HG03103 (cell line): ENCODE measurements at regions not wholly inside any gene's neighbourhood (a gene's known extent, or its start where the extent isn't known, plus 50 kb on each side); places are given as distances from the start of the nearest gene placed in this dataset.

Experiments
- ATAC-seq: cut with Tn5 transposase; IDR thresholded peaks from one replicate; pipeline ENCODE4 v1.9.1; 2021; ENCODE audit warnings: low read depth; ENCODE audit not compliant: unreplicated experiment

DNA sequence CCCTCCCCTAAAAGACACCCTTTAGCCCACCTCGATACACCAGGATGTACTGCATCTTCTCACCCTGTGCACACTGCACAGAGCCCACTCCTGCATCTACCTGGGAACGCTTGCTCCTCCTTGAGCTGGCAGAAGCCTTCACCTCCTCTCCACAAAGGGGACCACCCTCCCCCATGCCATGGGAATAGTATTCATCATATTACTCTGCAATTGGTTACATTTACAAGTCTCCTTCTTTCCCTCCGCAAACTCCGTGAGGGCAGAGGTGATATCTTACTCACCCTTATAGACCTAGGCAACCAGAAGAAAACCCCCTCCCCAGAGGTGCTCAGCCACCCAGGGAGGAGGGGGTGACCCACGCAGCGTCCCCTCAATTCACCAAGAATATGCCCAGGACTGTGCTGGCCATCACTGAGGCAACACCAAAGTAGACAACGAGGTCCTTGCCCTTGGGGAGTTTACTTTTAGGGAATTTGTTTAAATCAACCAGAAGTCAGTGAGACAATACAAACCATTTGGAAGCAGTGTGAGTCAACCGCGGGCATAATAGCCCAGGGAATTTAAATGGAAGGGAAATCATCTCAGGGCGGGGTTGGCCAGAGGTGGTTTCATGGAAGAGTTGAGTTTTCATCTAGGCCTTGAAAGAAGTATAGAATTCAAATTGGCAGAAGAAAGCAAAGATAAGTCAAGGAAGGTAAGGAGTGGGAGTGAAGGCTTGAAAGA is 214.5 kb downstream of the BARX2 start:
- no peak for ATAC-seq

DNA sequence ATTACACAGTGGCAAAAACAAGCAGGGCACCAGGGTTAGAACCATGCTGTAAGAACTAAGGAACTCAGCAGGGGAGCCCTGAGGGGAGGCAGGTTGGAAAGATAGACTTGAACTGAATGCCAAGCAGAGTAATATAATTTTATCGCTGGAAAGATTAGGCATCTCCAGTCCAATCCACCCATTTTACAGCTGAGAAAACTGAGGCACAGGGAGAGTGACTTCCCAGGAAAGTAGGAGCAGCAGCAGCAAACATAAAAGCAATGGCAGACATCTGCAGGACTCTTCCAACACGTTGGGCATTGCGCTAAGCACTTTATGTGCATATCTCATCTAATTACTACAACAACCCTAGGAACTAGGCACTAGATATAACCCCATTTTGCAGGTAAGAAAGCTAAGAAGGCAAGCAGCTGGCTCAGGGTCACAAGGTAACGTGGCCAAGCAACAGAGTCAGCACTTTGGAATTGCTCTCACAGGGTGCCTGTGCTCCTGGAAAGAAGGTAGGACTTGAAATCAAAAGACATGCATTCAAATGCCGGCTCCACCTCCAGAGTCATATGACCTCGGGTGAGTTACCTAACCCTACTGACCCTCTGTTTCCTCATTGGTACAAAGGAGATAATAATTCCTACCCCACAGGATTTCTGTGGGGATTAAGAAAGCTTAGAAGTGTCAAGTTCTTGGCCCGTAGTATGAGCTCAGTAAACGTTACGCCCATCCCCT is 215.3 kb downstream of the BARX2 start:
- no peak for ATAC-seq

DNA sequence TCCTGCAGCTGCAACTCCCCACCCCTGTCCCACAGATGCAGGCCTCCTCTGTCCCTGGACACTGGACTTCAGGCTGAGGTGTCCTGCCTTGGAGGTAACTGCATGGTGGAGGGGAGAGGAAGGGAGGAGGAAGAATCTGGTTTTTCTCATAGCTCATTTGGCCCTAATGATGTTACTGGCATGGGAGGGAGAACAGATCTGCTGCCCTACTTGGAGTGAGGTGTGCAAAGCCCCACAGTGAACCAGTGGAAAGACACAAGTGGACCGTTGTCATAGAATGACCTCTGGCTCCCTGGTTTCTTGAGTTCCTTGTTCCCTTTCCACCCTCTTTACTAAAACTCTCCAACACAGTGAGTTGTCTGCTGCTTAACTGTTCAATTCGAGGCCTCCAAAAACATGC is 215.9 kb downstream of the BARX2 start:
- ATAC-seq, result no peak

DNA sequence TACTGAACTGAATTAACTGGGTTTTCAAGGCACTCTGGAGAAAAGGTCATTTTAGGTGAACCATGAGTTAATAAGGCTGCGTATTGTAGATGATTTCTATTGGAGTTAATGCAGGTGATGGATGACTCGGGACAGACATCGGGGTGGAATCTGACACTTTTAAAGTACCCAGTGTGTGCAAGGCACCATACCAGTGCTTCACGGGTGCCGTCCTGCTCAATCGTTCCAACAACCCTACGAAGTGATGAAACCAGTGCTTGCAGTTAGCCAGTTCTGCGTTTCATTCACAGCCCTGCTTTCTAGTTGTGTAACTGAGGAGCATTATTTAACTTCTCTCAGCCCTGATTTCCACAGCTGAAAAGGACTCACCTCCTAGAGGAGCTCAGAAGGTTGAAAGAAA is 216.5 kb downstream of the BARX2 start:
- ATAC-seq, result no peak

DNA sequence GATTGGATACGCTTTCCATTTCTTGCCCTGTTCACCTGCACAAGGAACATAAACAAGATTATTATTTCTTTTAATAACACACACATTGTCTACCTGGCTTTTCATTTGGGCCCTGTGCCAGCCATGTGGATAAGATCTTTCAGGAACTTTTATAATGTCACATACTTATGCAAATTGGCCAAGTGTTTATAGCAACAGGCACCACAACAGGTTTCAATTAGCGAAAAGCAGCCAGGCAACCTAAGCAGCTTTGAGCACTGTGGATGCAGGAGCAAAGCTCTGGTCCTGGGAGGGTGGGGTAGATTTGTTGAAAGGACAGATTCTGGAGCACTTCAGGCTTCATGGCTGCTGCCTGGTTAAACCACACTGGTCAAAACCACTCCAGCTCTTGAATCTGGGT is 217.4 kb downstream of the BARX2 start:
- no peak for ATAC-seq

DNA sequence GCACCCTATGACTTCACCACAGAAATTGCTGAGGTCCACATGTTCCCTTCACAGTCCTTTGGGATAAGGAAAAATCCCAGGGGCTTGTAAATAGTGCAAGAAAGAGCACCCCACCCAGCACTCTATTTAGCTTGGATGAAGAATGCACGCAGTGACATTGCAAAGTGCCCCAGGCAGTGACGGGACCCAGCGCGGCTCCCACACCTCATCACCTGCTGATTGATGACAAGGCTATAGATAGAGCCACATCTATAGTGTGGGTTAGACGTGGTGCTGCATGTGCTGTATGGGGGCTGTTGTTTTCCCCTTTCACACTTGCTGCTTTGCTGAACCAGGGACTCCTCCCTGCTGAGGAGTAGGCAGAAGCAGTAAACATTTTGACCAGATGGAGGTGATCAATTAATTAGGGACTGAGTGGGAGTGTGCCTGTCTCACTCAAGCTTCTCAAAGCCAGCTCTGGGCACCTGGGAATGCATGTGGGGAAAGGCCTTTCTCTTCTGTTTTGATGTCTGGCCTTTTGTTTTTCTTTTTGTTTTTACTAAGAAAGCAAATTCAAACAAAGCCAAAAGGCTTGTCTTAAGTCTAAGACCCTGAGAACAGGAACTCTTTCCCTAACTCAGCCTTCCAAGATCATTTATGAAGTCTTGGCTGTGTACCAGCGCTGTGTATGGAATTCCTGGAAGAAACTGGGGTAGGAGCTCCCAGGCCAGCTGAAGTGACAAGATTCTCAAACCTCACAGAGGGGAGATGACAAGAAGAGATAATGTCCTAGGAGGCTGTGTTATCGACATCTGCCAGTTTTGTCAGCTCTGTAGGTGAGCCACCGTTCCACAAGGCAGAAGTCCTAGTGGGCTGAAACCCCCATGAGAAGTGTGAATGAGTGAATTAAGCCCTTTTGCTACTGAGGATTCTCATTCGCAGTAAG is 219.7 kb downstream of the BARX2 start:
- no peak for ATAC-seq

DNA sequence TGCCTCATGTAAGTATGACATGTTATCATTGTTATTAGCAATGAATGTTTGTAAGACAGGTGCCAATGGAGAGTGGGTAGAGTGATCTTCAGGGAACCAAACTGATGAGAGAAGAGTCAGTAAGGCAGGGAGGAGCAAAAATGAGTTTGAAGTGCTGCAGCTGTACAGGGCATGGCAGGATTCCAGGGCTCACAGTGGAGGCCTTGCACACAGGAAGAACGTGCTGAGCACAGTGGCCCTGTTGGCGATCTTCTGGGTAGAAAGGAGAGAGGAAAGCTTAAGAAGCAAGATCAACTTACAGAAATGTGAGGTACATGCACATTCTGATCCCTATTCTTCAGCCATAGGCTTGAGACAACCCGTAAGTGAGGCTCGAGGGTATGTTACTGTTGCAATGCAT is 219.3 kb upstream of the TMEM45B start:
- no peak for ATAC-seq

DNA sequence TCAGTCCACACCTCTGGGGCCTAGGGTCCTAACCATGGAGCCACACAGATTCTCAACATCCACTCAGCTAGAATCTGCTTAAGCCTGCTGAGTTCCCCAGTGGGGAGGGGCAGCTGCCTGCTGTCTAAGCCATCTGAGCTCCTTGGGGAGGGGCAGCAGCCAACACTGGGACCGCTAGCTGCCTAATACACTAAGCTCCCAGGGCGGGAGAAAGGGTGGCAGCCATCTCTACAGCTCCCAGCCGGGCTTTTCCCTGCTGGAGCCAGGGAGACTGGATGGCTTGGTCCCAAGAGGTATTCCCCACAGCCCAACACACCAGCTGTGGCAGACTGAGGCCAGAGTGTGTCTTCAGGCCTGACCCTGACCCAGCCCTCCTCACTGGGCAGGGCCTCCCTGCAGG is 217.3 kb upstream of the TMEM45B start:
- no peak for ATAC-seq

DNA sequence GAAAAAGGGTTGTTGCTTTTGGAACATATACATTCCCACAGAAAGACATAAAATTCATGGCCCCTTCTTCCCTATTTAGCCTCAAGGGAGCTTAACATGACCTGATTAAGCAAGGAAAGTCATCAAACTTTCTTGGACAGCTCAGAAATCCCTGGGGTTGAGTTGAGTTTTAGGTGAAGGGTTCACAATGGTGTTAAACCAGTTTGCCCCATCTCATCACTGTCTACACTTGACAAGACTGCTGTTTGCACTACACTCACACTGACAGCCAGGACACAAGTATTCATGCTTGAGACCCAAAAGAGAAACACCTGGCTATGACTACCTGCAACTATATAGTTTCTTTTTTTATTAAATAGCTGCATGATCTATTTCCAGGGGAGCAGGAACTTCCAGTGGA is 209.8 kb upstream of the TMEM45B start:
- no peak for ATAC-seq

DNA sequence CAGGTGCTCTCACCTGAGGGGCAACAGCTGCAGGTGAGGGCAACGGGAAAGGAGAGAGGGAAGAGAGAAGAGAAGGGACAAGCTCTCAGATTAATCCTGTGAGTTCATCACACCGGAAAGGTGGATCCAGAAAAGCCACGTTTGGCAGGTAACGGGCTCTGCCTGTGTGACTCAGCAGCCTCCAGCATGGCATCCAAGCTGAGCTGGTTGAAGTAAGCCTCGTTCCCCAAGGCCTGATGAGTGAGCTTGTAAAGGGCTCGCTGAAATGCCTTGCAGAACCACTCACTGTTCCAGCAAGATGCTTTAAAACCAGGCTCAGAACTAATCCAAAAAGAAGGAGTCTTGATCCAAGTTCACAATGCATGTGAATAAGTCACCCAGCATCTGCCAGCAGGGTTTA is 206.9 kb upstream of the TMEM45B start:
- no peak for ATAC-seq

DNA sequence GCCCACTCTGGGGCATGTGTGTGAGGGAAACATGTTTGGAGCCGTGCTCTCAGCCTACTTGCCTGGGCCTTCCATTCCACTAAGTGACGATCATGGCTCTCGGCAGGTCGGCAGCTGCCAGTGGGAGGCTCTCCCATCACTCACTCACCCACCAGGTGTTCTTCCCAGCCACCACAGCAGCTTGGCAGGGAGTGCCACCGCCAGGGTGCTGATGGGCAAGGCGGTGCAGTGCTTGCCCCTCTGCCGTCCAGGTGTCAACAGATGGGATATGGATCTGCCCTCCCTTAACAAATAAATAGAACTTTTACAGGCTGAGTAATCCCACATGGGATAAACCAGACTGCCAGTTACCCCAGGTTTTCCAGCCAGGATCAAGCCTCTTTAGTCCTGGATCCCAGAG is 205.5 kb upstream of the TMEM45B start:
- no peak for ATAC-seq

DNA sequence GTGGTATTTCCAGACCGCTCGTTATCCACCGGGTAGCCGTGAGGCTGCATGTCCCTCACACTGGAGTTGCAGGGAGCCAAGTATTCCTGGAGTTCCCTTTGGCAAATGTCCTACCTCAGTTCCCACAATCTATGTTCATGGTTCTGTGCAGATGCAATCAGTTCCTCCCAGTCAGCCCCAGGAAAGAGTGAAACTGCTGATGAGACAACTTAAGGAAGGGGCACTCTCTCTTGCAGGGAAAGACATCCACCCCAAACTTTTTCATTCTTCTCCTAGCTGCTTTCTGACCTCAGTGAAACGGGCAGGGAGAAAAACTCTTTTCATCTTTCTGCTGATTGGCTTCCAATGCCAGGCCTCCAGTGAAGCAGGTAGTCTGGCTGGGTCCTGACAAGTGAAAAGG is 205.1 kb upstream of the TMEM45B start:
- no peak for ATAC-seq

DNA sequence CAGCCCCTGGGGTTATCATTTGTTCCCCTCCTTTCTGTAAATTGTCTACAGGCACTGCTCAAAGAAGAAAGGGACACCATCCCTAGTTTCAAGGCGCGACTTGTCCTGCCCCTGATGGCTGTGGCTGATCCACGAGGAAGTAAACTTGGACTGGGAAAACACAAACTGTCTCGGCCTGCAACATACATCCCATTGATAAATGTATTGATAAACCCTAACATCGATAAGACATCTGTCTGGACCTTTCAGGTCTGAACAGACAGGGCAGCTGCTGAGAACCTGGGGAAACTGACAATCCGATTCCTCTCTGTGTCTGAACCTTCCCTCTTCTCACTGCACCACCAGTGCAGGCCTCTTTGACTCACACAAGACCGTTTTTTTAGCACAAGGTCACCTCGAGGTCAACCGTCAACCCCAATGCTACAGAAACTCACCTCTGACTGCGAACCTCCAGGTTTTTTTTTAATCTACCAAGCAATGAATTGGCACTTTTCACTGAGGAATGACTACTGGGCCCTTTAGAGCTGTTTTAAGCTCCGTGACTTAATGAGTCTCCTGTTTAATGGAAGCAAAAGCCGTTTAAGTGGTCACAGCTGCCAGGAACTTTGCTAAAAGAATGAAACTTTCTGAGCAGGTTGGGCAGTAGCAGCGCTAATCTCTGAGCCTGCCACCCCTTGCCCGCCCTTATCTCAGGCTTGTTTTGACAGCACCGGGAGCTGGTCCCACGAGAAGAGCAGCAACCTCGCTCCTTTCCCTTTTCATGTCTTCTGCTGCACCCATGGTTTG is 203.8 kb upstream of the TMEM45B start:
- ATAC-seq, result no peak

DNA sequence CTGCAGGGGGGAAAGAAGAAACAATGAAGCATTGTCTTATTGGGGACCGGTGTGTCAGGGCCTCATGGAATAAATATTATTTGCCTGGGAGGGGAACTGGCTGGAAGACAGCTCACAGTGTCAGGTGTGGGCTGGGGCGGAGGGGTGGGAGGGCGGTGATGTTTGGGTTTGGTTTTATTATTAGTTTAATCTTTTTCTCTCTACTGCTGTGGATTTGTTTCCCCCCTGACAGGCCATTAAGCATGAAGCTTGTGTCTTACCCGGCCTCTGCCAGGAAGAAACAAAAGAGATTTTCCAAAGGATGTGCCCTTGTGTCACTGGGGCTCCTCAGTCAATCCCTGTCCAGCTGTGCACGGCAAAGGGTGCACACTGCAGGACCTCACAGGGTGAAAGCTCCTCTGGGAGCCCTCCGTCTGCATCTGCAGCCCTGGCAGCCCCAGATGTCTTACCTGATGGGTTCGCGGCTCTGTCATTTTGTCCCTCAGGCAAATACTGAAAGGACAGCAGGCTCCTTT is 203.1 kb upstream of the TMEM45B start:
- no peak for ATAC-seq

DNA sequence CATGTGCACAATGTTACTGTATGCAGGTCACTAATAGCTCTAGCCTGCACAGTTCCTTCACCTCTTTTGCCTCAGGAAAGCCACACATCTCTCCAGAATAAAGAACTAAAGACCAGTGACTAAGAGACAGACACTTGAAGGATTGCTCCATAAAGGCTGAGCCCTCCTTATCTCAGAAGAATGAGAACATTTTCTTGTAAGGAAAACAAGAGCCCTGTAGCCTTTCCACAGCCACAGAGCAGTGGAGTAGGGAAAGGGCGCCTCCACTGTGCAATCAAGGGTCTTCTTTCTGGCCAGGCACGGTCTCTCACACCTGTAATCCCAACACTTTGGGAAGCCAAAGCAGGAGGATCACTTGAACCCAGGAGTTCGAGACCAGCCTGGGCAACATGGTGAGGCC is 202.6 kb upstream of the TMEM45B start:
- no peak for ATAC-seq

DNA sequence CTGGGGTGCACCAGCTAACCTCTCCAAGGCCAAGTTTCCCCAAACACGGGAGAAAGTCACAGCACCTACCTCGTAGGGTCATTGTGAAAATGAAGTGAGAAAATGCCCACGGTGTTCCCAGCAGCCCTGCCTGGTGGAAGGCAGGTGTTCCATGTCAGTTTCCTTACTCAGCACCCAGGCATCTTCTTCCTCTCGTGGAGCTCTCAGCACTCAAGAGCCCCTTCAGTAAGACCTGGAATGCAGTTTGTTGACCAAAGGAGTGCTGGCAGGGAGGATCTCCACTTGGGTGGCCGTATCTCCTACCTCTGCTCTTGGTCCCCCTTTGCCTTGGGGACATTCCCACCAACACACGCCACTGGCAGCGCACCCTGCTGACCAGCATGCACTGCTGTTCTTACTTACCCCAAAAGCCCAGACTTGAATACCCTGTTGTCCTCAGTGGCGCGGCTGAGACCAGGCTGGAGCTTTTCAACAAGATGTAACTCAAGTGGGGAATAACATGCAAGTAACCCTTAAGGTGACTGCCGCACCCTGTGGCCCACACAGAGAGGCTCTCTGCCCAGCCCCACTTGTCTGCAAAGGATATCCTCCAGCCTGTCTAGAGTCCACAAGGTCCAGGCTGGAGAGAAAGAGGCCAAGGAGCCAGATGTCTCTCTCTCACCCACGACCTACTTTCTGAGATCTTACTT is 201.2 kb upstream of the TMEM45B start:
- ATAC-seq, result no peak

DNA sequence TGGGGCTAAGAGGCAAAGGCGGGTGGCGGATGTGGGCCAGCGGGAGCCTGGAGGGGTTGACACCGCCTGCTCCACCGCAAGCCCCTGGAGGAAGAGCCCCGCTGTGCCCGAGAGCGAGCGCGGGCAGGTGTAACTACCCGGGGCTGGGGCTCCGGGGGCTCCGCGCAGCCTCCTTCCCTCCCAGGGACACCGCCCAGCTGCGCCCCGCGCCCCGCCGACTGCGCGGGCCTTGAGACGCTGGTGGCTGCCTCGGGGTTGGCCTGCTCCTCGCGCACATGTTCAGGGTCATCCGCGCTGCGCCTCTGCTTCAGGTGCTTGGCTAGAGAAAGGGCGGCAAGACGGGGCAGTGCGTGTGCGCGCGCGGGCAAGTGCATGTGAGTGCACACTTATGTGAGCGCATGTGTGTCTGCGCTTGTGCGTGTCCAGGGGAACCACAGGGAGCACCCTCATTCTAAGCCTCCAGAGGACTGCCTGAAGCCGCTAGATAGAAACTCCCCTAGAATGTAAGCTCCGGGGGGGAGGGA is 197.5 kb upstream of the TMEM45B start:
- no peak for ATAC-seq

DNA sequence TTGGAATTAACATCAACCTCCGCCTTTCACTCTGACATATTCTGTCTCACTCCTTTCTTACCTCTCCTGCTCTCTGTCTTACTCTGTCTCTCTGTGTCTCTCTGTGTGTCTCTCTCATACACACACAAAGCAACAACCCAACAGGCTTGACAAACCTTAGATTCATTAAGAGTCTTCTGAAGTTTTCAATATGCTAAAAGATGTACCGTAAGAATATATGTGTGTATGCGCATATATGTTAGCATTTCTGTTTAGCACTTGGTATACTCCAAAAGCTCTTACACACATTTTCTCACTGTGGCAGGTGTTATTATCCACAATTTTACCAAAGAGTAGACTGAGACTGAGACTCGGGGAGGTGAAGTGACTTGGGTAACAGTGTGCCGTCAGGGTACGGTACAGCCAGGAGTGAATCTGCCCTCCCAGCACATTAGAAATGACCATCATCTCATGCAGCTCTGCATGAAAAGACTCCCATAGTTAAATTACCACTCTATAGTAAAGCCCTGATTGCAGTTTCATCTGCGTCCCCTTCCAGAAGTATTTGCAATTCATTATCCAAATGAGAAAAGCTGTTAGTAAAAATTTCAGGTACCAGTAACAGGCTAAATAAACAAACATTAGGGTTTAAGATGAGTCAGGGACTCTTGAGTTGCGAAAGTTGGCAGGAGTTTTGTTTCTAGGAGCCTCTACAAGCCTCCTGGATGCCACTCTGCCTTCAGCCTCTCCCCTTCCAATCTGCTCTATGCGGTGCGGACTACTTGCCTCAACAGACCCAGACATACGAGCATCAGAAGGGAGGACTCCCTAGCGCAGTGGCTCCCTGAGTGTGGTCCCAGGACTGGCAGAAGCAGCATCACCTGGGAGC is 195.2 kb upstream of the TMEM45B start:
- ATAC-seq, result no peak

DNA sequence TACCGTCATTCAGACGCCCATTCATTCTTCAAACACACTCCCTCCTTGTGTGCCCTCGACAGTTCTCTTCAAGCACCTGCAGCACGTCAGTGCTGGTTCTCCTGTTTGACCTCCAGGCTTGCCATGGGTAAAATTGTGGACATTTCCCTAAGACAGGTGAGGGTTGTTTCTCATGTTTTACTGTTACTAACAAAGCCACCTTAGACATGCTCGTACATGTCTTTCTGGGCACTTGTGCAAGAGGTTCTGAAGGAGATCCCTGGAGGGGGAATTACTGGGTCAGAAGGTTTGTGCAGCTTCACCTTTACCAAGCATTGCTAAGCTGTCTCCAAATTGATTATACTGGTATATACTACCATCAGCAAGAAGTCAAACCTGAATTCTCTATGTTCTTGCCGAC is 189.7 kb upstream of the TMEM45B start:
- ATAC-seq, result no peak
